ENCODE measurements at regions not wholly inside any gene's neighbourhood (a gene's known extent, or its start where the extent isn't known, plus 50 kb on each side); places are given as distances from the start of the nearest gene placed in this dataset.
A peak's percentile ranks its signal among the peaks of the same experiment; 100 is the strongest.

GRCh38 chr11:42840176-42840829 lies 471.5 kb upstream of the API5 start:
- Histone ChIP-seq H3K9me3 (ENCODE audit: low read length) (no peaks in the 10 kb centered on the region), H4K20me1 (ENCODE audit: insufficient read depth, low read length) (no peaks in the 10 kb centered on the region), H3K36me3 (replicated peaks in 1 of 2; ENCODE audit: control insufficient read depth in 1 of 2, insufficient read depth in 2 of 2, low read length in 2 of 2) (no peaks in the 10 kb centered on the region), H3K27ac (ENCODE audit: extremely low read length, insufficient read depth, low read length) (no peak overlapping the region), H3K4me1 (ENCODE audit: insufficient read depth, low read length) (peaks cover 17% of the 10 kb centered on the region), H3K4me2 (ENCODE audit: low read depth, low read length) (peak overlapping the region; percentile 60), H2AFZ (ENCODE audit: low read length) (no peak overlapping the region), H3K4me3 (replicated peaks in 1 of 3; ENCODE audit: insufficient read depth in 1 of 3, low read depth in 2 of 3, low read length in 3 of 3) (peak overlapping the region in 2 of 3 experiments; percentile 27 to 43; a peak in 3 of 6 replicates), H3K27me3 (ENCODE audit: control insufficient read depth in 1 of 2, insufficient read depth in 2 of 2, low read length in 2 of 2) (no peaks in the 10 kb centered on the region), H3K79me2 (ENCODE audit: insufficient read depth, low read length) (no peaks in the 10 kb centered on the region), H3K9ac (ENCODE audit: insufficient read depth, low read depth, low read length) (no peak overlapping the region)
- POLR2A ChIA-PET: no interaction called here
- in situ Hi-C loops (cut with HindIII; ENCODE audit: extremely low pct_ligation_motif_present, low pct_unique_long_range_greater_than_20kb) (no loop called here), intact Hi-C loops (cut with micrococcal nuclease; ENCODE audit: unreplicated experiment) (no loop called here)
- 2% methylated on average over 6 of the region's 7 CpGs for WGBS (ENCODE audit: low lambda C conversion rate)
- DNase-seq (ENCODE audit: low spot score) (peak; percentile 39), ATAC-seq (peak; percentile 80), FAIRE-seq (no peak)
- CTCF ChIA-PET (ENCODE audit: low intra/inter-chr PET ratio, low total read pairs): no interaction called here
- no TSS peak for BruUV-seq (replicated peaks)
- peak; percentile 59 for TF ChIP-seq HNF4A (CRISPR knock-in tag; IDR thresholded peaks at IDR 0.05)
- TF ChIP-seq ELF3 (CRISPR knock-in tag; IDR thresholded peaks at IDR 0.05): 0 out of 2 replicates have a peak, but pooled peaks have one; percentile 17
- 0 out of 2 replicates have a peak, but pooled peaks have one; percentile 42 for TF ChIP-seq KDM6A (CRISPR knock-in tag; IDR thresholded peaks at IDR 0.05; ENCODE audit: low read depth)
- peak; percentile 35 for TF ChIP-seq ASH2L (IDR thresholded peaks at IDR 0.05; ENCODE audit: insufficient read length, low read depth, low read length)
- TF ChIP-seq SRSF4 (IDR thresholded peaks at IDR 0.05; ENCODE audit: low read depth, low read length, poor library complexity, severe bottlenecking): no peak
- no peak for TF ChIP-seq KMT2A (CRISPR knock-in tag; IDR thresholded peaks at IDR 0.05)
- no peak for TF ChIP-seq ZBTB26 (CRISPR knock-in tag; IDR thresholded peaks at IDR 0.05; ENCODE audit: borderline replicate concordance)
- TF ChIP-seq BATF2 (CRISPR knock-in tag; IDR thresholded peaks at IDR 0.05): no peak
- TF ChIP-seq ARID5B (CRISPR knock-in tag; IDR thresholded peaks at IDR 0.05): 0 out of 2 replicates have a peak, but pooled peaks have one; percentile 18
- no peak for TF ChIP-seq TBL1XR1 (IDR thresholded peaks at IDR 0.05; ENCODE audit: borderline replicate concordance, low read length, partially characterized antibody)
- no peak for TF ChIP-seq FOXP4 (CRISPR knock-in tag; IDR thresholded peaks at IDR 0.05)
- TF ChIP-seq ZNF784 (CRISPR knock-in tag; IDR thresholded peaks at IDR 0.05; ENCODE audit: borderline replicate concordance): no peak
- TF ChIP-seq RCOR2 (CRISPR knock-in tag; IDR thresholded peaks at IDR 0.05): no peak
- TF ChIP-seq RFXAP (CRISPR knock-in tag; IDR thresholded peaks at IDR 0.05; ENCODE audit: borderline replicate concordance): no peak
